Amniotic stem cell (primary cell): ENCODE measurements at regions not wholly inside any gene's neighbourhood (a gene's known extent, or its start where the extent isn't known, plus 50 kb on each side); places are given as distances from the start of the nearest gene placed in this dataset.

Source experiments
- DNase-seq: peaks from one replicate; lab custom pipeline; 2025; lab: John Stamatoyannopoulos, UW

DNA sequence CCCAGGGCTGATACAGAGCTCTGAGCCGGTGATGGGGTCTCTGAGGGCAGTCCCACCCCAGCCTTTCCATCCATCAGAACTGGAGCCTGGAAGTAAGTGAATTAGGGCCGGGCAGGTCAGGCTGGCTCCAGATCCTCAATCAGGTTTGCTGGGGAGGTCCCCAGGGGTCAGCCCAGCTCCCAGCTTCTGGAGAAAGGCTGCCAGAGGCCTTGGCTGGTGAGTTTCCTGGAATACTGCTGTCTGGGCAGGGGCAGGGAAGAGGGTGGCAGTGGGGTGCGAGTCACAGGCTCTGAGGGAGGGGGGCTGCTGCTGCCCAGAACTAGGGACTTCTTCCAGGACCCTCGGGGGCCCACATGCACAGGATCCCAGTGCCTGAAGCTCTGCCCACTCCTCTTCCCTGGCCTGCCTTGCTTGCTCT lies 200.6 kb upstream of the MVB12B start:
- DNase-seq, result no peak

DNA sequence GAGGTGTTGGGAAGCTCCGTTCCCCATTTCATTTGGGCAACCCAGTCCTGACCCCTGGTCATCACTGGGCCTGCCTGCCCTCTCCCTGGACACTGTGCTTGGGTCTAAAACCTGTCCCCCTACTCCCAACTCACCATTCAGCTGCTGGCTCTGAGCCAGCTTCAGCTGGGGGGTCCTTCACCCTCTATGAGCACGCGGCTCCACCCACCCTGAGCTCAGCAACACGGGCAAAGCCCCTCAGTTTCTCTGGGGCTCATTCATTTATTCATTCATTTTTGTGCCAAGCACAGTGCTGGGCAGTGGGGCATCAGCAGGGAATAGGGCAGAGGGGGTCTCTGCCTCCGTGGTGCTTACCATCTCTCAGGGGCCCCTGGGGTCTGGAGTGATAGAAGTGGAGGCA lies 199.8 kb upstream of the MVB12B start:
- DNase-seq, result no peak

DNA sequence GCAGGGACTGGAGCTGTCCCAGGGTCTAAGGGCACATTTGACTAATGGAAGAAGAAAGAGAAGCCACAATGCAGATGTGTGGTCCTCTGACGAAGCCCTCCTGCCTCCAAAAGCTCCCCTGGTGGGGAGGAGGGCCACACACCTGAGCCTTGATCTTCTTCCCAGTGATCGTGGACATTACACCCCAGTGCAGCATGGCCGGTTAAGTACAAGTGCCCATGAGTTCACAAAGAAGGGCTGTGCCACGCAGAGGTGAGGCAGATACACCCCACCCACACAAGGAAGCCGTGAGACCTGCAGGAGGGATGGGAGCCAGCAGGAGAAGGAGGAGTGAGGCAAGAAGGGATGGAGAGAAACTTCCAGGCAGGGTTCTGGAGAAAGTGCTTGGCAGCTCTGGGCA lies 199.0 kb upstream of the MVB12B start:
- DNase-seq, result no peak

DNA sequence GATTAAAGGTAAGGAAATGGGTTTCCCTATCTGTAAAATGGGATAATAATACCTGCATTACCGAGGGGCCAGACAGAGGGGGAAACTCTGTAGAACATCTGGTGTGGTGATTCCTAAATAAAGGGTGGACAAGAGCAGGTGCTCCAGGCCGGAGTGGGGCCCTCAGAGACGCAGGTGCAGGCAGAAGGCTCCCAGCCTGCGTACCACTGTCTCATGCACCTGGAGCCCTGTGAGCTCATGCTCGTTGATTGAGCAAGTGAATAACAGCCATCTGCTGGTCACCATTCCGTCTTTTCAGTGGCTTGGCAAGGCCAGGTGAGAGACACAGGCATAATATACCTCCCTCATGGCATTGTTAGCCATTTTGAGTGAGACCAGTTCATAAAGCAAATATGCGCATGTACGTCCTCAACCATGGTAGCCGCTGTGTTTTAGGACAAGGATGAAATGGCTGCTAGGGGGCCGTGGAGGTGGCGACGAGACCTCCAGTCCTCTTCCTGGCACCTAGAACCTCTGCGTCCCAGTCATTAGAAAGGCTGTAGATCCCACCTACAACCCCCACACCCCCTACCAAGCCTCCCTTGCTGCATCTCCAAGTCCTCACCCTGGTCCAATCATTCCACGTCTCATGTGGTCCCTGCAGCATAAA lies 198.0 kb upstream of the MVB12B start:
- no peak for DNase-seq

DNA sequence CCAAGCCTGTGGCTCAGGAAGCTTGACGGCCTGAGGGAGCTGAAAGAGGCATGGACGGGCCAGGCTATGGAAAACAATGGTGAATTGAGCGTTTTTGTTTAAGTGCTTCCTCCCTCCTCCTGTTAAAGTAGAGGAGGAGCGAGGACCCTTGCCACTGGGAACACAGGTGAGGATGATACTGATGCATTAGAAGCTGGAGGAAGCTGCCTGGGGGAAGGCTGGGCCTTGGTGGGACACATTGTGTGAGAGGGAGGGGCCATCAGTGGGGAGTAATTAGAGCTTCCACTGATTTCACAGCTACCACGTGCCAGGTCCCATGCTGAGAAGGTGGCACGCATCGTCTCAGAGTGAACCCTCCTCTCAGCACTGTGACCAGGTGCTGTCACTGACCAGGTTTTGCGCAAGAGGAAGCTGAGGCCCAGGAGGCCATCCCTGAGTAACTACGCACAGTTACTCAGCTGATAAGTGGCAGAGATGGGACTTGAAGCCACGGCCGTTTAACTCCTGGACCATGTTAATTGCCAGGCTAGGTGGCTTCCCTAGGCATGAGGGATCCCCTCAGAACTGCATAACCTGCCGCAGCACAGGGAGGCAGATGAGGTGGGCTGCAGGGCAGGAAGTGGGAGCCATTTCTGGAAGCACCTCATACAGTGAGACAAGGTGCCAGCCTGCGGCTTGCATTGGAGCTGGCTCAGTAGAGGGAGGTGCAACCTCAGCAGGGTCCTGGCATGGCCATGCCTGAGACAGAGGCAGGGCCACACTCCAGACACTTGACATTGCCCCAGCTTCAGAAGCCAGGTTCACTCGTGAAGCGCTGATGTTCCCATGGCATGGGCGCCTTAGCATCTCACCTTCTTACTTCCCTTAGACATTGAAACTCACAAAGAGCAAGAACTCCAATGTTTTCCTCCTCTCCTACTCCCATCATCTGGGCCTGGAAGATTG lies 195.3 kb upstream of the MVB12B start:
- no peak for DNase-seq

DNA sequence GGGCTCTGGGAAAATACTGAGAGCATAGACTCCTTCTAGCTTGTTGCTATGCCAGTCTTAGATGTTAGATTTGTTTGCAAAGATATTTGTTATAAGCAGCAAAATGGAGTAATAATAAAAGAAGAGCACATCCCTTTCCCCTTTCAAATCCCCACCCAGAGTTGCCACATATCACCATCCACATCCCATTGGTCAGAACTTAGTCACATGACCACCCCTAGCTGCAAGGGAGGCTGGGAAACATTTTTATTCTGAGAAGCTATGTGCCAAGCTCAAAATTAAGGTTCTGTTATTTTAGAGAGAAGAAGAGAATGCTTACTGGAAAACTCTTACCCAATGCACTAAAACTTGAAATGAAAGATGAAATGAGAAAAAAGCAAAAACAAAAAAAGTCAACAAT lies 193.9 kb upstream of the MVB12B start:
- no peak for DNase-seq

DNA sequence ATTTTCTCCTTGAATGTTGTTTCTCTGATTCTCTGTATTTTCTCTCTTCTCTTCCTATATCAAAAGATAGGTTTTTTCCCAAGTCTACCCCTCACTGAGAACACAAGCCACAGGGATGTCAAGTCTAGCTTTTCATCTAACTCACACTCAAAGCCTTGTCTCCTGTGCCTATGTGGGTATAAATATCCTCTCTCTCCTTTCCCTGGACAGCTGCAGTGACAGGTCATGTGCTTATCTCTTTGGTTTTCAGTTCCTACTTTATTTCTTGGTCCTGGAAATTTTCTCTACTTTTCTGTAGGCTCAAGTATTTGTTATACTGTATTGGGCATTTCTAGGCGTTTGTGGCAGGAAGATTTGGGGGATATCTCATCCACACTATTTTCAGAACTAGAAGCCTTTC lies 182.4 kb upstream of the MVB12B start:
- DNase-seq, result no peak

DNA sequence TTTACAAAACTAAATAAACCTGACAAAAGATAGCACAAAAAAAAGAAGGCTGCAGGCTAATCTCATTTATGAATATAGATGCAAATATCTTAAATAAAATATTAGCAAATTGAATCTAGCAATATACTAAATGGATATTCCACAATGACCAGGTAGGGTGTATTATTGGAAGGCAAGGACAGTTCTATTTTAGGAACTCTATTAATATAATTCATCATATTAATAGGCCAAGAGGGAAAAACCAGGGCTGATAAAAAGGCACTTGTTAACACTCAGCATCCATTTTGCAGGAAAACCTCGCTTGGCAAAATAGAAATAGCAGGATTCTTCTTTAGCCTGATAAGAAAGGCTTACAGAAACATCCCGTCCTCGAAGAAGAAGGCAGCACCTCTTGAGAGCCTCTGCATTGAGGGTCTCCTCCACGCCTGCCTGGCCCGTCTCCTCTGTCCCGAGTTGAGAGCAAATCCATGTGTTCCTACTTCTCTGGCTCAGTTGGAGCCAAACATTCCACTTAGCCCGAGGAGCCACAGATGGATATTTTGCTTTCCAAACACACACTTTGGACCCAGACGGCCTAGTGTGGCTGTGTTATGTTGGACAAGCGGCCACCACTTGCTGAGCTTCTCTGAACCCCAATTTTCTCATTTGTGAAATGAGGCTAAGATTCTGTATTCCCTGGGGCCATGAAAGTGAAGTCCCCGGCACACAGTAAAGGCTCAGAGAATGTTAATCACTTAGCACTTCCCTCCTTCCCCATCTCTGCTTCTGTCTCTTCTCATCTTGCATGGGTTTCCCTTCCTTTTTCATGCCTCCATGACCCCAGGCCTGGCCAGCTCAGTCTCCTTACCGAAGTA lies 181.8 kb upstream of the MVB12B start:
- DNase-seq, result no peak

DNA sequence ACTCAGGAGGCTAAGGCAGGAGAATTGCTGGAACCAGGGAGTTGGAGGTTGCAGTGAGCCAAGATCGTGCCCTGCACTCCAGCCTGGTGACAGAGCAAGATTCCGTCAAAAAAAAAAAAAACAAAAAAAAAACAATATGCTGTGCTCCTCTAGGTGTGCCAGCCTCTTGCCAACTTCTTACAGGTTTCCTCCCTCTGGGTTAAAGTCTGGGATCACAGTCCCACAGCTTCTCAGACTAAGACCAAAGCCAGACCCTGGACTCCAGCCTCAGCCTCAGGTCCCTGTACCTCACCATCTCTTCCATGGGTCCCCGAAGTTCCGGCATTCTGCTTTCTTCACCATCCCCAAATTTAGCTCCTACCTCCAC lies 180.8 kb upstream of the MVB12B start:
- no peak for DNase-seq

DNA sequence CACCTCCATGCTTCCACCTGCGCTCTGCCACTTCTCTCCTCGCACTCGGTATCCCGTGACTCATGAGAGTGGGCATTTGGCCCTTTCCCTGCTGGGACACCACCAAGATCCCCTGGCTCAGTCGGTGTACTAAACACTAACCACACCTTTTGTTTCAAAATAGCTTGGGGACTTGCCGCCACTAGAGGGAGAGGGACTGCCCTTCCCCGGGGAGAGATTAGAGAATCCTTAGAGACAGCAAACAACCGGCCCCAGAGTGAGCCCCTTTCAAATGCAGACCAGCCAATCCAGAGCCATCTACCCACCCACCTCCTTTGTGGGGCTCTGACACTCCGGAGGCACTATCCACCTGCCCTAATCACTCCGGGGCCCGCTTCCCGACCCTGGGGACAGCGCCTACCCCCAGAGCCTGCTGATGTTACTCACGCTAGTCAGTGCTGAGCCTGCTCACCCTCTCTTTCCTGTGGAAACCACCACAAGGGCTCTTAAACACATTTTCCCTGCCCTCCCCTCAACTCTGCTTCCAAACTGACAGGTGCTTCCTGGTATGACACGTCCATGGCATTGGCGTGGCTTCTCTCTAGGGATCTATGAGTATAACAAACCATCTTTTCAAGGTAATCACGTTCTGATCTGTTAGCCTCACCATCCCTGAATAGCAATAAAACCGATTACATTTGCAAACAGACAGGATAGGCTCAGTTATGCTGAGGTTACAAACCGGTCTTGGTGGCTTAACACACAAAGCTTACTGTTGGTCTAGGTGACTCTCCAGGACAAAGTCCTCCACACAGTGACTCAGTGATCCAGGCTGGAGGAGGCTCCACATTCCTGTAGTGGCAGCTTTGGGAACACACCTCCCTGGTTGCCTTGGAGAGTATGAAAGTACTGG lies 180.1 kb upstream of the MVB12B start:
- no peak for DNase-seq

DNA sequence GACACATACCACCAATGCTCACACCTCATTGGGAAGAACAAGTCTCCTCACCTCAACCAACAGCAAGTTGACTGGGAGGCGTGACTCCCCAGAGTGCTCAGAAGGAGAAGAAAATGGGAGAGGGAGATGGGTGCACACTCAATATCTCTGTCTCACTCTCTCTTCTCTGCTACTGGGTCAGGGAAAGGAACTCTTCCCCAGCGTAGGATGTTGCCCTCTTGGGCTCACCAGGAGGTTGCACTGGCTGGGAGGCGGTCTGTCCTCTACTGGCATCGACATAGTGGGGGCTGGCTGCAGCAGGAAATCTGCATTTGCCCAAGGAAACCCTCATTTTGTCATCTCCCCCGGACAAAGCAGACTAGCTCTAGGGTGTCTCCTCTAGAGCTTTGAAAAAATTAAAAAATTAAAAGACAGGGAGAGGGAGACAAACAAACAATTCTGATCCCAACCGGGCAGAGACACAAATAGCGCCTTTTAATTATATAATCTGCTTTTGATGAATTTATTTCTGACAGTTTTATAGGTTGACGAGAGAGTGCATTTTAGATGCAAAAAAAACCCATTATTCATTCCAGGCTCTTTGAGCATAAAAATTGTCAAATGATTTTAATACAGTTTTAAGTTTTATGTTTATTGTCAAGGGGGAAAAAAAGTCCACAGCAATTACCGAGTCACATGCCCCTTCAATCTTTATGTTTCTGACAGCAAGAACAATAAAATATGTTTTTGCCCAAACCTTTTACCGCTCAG lies 179.3 kb upstream of the MVB12B start:
- no peak for DNase-seq

DNA sequence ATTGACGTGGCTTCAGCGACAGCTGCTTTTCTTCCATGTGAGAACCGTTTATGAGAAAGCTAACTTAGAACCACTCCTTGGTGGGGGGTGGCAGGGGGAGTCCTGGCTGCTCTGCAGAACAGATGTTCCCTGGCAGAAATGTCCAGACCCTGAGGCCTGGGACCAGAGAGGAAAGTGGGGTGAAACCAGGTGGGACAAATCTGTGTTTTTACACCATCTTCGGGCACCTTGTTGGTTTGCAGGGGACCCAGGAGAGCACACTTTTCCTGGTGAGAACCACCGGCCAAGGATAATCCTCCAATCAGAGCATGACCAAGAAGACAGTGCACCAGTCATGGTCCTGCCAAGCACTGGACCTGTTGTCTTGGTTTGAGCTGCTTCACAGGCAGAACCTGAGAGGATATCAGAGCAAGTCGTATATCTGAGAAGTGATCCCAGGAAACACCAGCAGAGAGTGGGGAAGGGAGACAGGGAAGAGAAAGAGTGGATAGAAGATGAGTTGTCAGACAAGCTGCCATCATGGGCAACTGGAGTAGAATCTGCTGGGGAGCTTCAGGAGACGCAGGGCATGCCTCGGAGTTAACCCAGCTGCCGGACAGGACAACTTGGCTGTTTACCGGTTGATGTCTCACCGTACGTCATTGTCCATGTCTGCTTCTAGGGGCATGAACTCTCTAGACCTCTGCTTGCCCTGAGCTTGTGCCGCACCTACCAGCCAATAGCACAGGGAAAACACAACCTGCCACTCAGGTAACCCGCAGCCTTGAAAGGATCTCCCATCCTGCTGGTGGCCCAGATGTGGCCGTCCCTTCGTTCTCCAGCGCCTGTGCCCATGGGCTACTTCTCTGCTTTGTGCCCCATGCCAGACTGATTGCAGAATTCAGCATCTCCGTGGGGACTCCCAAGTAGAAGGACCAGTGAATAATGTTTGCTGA lies 178.4 kb upstream of the MVB12B start:
- no peak for DNase-seq

DNA sequence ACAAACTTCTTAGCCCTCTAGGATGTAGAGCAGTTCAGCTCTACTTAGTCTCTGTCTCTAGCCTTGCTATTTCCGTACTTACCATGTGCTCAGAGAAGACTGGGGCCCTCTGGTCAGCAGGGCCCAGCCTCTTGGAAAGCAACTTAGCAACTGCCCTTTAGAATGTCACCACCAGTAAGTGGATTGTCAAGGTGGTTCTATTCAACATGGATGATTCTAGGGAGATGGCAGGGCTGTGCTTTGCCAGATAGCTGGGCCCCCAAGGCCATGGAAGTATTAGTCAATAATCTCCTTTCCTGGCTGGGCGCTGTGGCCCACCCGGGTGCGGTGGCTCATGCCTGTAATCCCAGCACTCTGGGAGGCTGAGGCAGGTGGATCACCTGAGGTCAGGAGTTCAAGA lies 177.6 kb upstream of the MVB12B start:
- no peak for DNase-seq

DNA sequence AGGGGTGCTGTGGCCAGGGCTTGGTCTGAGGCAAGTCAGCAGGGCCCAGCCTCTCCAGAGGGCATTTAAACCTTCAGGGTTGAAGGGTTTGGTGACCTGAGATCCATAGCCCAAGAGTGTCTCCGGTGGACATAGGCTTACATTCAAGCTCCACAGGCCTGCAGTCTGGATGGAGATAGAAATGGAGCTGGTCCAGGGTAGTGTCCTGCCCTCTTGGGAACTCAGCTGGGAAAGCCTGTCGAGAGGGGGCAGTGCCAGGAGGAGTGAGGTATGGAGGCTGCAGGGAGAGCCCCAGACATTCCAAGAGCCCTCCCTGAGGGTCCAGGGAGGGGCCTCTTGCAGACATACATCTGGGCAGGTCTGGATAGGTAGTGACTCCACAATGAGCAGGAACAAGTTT lies 177.0 kb upstream of the MVB12B start:
- no peak for DNase-seq

DNA sequence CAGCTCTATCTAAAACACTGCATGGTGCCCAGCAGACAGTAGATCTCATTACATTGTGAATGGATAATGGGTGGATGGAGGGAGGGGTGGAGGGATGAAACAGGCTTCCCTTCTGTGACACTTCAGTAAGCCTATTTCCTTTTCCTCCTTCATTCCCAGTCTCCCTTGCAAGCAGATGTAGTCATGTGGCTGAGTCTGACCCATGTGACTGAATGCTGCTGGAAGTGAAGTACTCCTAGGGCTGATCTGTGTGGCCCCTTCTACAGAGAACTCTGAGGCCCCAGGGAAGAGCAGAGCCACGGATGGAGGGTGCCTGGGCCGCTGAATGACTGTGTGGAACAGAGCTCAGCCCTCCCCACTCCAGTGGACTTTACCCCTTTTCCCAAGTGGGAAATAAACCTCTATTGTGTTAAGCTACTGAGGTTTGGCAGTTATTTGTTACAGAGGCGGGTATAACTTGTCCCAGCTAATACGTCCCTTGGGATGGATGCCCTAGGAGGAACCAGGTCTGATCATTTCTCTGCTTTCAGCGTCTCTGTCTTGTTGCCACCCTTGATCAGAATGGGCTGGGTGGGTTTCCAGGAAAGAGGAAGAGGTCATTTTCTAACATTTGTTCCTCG lies 176.1 kb upstream of the MVB12B start:
- no peak for DNase-seq

DNA sequence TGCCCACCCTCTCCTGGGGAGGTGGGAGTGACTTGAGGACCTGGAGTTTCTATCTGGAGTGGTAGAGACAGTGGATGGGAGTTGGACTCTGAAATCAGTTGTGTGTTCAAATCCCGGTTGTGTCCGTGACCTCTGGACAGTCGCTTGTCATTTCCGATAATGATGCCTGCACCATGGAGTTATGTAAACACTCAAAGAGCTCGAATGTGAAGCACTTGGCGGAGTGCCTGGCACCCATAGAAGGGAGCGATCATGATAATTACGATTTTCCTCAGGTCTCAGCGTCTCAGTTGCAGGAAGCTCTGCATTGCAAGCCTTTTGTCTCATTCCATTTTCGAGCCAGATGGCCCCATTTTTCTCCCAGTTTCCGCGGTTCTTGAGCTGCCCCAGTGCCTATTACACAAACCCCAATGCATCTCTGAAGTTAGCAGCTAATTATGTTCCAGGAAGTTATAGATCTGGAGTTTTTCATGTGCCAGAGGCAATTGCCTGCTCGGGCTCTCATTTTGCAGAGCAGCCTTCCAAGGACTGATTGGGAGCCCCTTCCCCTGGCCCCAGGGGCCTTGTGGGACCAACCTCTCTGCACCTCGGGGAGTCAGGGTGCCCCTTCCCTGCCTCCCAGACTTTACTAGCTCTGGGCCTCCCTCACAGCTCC lies 175.5 kb upstream of the MVB12B start:
- no peak for DNase-seq

DNA sequence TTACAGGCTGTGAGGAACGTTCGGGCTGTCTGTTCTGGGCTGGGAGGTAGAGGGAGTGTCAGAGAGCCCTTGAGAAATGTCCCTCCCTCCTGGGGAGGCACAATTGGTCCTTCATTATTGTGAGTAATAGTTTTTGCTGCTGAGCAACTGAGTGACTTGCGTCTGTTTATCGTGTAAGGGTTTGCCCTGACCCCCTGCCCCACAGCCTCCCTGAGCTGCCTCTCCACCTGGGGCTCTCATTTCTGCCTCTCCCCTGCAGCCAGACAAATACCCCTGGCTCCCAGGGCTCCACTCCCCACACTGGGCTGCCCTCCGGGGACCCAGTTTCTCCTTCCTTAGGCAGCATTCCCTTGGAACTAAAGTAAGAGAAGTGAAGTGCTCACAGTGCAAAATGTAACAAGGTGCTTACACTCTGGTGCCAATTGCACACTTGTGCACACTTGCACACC lies 174.9 kb upstream of the MVB12B start:
- DNase-seq, result no peak

DNA sequence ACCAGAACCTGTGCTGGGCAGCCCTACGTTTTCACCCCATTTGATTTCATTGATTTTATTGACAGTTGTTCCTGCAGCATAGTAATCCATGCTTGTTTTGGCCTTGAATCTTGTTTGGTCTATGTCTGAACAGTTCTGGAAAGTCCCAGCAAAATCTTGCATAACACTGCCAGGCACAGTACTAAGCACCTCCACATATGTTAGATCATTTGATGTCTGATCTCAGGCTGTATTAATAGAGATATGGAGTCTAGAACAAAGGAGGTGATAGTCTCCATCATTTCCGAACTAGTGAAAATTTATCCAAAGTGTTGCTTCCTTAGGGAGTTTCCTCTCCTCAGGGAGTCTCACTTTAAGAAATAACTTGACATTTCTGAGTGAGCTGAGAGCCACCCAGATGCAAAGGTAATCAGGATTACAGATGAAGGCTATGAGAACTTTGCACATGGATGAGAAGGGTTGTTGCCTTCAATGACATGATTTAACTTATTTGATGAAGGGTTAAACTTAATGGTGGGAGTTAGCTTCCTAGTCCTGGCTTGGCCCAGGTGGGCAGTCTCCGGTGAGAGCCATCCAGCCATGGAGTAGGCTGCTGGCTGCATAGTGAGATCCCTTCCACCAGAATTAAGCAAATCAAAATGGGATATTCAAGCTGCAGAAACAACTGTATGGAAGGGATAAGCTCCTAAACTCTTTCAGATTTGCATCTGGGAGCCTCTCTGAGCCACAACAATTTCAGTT lies 173.8 kb upstream of the MVB12B start:
- DNase-seq, result no peak
